B cell (primary cell): ENCODE measurements at regions not wholly inside any gene's neighbourhood (a gene's known extent, or its start where the extent isn't known, plus 50 kb on each side); places are given as distances from the start of the nearest gene placed in this dataset.
"Not testable (repeated sequence)": the region's sequence is repeated elsewhere in the genome, so short reads cannot be mapped to it uniquely, and the experiment has no call there.

Experiments used
- CTCF ChIP-seq: fragments of 200-600 bp; IDR thresholded peaks from one replicate; pipeline ENCODE4 v1.8.0; 2022; ENCODE audit warnings: antibody characterized with exemption, mild to moderate bottlenecking
- EZH2 ChIP-seq: IDR thresholded peaks from 2 replicates; pipeline ENCODE4 v1.6.1; 2012; ENCODE audit warnings: borderline replicate concordance, low read depth, mild to moderate bottlenecking, moderate library complexity, low read length; ENCODE audit not compliant: insufficient read depth, poor library complexity, severe bottlenecking

DNA sequence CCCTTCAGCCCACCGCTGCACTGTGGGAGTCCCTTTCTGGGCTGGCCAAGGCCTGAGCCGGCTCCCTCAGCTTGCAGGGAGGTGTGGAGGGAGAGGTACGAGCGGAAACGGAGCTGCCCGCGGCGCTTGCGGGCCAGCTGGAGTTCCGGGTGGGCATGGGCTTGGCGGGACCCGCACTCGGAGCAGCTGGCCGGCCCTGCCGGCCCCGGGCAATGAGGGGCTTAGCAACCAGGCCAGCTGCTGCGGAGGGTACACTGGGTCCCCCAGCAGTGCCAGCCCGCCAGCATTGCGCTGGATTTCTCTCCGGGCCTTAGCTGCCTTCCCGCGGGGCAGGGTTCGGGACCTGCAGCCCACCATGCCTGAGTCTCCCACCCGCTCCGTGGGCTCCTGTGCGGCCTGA is 620.6 kb downstream of the SLITRK5 start:
- TF ChIP-seq CTCF, EZH2: not testable (repeated sequence)
